GM21381 (cell line): ENCODE measurements at regions not wholly inside any gene's neighbourhood (a gene's known extent, or its start where the extent isn't known, plus 50 kb on each side); places are given as distances from the start of the nearest gene placed in this dataset.
"Not testable (repeated sequence)": the region's sequence is repeated elsewhere in the genome, so short reads cannot be mapped to it uniquely, and the experiment has no call there.

Source experiments
- ATAC-seq: cut with Tn5 transposase; IDR thresholded peaks from one replicate; pipeline ENCODE4 v1.9.1; 2021; ENCODE audit warnings: mild to moderate bottlenecking, moderate library complexity; ENCODE audit not compliant: unreplicated experiment

- no peak for ATAC-seq
Observed at GRCh38 chr18:60888071-60888624, 445.1 kb upstream of the CDH20 start.

GRCh38 chr18:60889442-60889841 is 443.8 kb upstream of the CDH20 start:
- ATAC-seq: no peak

DNA sequence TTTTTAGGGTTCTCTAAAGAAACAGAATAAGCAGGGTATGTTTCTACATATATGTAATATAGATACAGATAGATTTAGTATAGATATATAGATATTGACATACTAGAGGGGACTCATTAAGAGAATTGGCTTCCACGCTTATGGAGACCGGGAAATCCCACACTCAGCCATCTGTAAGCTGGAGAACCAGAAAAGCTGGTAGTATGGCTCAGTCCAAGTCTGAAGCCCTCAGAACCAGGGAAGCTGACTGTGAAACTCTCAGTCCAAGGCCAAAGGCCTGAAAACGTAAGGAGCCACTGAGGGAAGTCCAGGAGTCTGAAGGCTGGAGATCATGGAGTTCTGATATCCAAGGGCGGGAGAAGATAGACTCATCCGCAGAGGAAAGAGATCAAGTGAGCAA is 441.3 kb upstream of the CDH20 start:
- no peak for ATAC-seq

DNA sequence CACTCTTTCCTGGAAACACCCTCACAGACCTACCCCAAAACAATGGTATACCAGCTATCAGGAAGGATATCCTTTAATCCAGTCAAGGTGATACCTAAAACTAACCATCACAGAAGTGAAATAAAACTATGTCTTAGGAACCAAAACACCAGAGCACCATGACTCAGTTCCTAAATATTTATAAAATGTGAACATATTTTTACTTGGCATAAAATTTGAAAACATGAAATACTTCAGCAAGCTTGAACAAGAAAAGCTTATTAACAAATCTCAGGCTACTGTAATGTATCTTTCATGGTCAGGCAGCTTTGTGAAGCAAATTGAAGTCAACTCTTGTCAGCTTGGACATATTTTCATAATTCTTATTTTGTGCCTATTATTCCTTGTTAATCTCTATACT is 440.8 kb upstream of the CDH20 start:
- no peak for ATAC-seq

GRCh38 chr18:60892855-60893254 is 440.4 kb upstream of the CDH20 start:
- ATAC-seq: no peak

- no peak for ATAC-seq
Observed at GRCh38 chr18:60893355-60894097, 439.7 kb upstream of the CDH20 start.

GRCh38 chr18:60894254-60894945 is 438.8 kb upstream of the CDH20 start:
- ATAC-seq: no peak

GRCh38 chr18:60895181-60895580 is 438.0 kb upstream of the CDH20 start:
- no peak for ATAC-seq

DNA sequence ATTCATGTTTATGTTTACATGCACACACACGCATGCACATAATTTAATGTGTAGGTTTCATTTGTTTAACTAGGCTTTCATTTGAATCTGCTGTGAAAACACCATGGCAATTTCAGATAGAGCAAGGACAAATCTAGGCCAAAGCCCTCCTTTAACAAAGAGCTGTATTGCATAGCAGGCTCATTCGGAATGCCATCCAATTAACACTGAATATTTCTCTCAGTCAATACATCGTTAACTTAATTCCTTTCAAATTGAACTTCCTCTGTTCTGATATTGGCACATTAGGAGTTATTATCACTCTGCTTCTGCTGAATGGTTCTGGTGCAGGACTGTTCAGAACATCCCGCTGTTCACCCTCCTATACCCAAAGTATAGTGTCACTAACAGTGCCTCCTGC is 435.1 kb upstream of the CDH20 start:
- no peak for ATAC-seq

GRCh38 chr18:60905699-60906098 is 427.5 kb upstream of the CDH20 start:
- no peak for ATAC-seq

DNA sequence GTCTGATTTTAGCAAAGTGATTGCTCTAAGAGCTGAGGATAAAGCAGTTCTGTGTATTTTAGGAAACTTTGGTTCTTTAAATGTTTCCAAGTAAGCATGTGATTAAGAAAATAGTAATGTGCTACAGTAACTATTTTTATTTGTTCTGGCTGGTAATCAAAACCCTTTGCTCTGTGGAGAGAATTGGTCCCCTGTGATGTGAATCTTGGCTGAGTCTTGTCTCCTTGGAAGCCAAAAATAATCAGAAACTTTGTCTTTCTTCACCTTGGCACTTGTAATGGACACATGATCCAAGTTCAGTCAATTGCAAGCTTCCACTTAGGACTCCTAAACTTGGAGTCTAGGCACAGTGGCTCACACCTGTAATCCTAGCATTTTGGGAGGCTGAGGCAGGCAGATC is 422.7 kb upstream of the CDH20 start:
- no peak for ATAC-seq

- no peak for ATAC-seq
Observed at GRCh38 chr18:60911504-60911903, 421.7 kb upstream of the CDH20 start.

GRCh38 chr18:60915160-60915559 is 418.1 kb upstream of the CDH20 start:
- ATAC-seq: no peak

- ATAC-seq: not testable (repeated sequence)
Observed at GRCh38 chr18:60918862-60919261, 414.4 kb upstream of the CDH20 start.

- no peak for ATAC-seq
Observed at GRCh38 chr18:60925892-60926291, 407.3 kb upstream of the CDH20 start.

DNA sequence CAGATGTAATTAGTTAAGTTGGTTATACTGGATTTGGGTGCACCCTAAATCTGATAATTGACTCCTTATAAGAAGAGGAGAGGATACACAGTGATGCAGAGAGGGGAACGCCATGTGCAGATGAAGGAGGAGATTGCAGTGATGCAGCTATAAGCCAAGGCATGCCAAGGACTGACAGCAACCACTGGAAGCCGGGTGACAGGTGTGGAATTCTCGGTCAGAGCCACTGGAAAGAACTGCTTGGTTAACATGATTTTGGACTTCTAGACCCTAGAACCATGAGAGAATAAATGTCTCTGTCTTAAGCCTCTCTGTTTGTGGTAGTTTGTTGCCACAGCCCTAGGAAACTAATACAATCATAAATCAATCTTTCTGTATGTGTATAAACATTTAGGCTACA is 403.3 kb upstream of the CDH20 start:
- ATAC-seq: no peak

GRCh38 chr18:60935041-60935910 is 398.0 kb upstream of the CDH20 start:
- no peak for ATAC-seq

DNA sequence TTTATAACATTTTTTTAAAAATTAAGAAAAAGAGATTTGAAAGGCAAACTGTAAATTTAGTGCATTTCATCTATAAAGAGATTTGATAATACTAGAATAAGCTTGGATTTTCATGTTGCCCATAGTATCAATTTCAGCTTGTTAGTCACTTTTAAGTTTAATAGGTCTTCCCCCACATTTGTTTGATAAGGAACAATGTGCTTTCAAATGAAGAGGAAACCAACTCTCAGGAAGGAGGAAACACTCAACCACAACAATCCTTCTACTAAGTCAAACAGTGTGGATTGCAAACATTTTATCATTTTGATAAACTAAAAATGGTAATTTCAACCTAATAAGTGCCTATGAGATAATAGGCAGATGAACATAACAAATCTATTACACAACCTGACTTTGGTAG is 397.1 kb upstream of the CDH20 start:
- no peak for ATAC-seq

GRCh38 chr18:60943297-60943696 is 389.9 kb upstream of the CDH20 start:
- no peak for ATAC-seq

- no peak for ATAC-seq
Observed at GRCh38 chr18:60950634-60951033, 382.6 kb upstream of the CDH20 start.

DNA sequence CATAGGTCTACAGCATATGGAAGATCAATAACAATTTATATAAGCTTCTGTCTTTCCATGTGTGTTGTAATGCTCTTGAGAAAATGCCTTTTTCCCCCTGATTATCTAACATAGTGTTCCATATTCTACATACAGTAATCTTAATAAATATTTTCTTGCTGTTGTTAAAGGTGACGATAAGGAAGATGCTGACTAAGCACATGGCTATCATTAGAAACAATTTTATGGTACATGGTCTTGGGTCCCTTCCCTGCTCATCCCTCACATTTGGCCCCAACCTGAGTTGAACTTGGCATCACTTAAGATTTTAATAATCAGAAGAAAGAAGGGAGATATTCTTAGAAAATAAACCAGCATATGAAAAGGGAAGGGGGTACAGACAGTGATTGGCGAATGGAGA is 382.1 kb upstream of the CDH20 start:
- ATAC-seq: no peak
